Activated naive CD4-positive, alpha-beta T cell treated with anti-CD3 and anti-CD28 coated beads, Interleukin-2, amount 50 U/mL, for 72 hours (primary cell): ENCODE measurements at regions not wholly inside any gene's neighbourhood (a gene's known extent, or its start where the extent isn't known, plus 50 kb on each side); places are given as distances from the start of the nearest gene placed in this dataset.

ENCODE experiments used
- ATAC-seq, 2 donors: fragments of 150-1000 bp; cut with Tn5 transposase; 2 replicates each; pipeline ENCODE4 v1.10.0; 2021; ENCODE audit warnings: mild to moderate bottlenecking in 2 of 2, moderate library complexity in 2 of 2
- DNase-seq, 2 donors: peaks; one replicate each; pipeline ENCODE4 v3.0.0; 2021 to 2022; ENCODE audit warnings: low spot score in 2 of 2
- H3K27ac Mint-ChIP-seq, 2 donors: one replicate each; pipeline ENCODE4 v1.8.0; 2022; ENCODE audit warnings: mild to moderate bottlenecking in 2 of 2, mixed read lengths in 2 of 2
- H3K36me3 Mint-ChIP-seq, 2 donors: one replicate each; pipeline ENCODE4 v1.8.0; 2022; ENCODE audit warnings: mixed read lengths in 2 of 2
- H3K9me3 Mint-ChIP-seq, 2 donors: one replicate each; pipeline ENCODE4 v1.8.0; 2022; ENCODE audit warnings: mixed read lengths in 2 of 2

GRCh38 chr13:53822136-53822535 lies 793.5 kb downstream of the OLFM4 start:
- ATAC-seq (no peak), DNase-seq (no peak)
- Mint-ChIP-seq H3K36me3 (no peaks in the 10 kb centered on the region), H3K27ac (no peak overlapping the region), H3K9me3 (peaks cover 5 to 6% of the 10 kb centered on the region in 2 donors)

GRCh38 chr13:53839461-53839860 lies 810.8 kb downstream of the OLFM4 start:
- ATAC-seq (no peak), DNase-seq (no peak)
- Mint-ChIP-seq H3K36me3 (no peaks in the 10 kb centered on the region), H3K9me3 (peaks cover 15 to 19% of the 10 kb centered on the region in 2 donors), H3K27ac (no peak overlapping the region)

- ATAC-seq (no peak), DNase-seq (no peak)
- Mint-ChIP-seq H3K36me3 (no peaks in the 10 kb centered on the region), H3K27ac (no peak overlapping the region), H3K9me3 (peaks cover 18% of the 10 kb centered on the region in 2 donors)
Measured at GRCh38 chr13:53844473-53845146, 816.0 kb downstream of the OLFM4 start.

GRCh38 chr13:53847502-53847901 lies 818.9 kb downstream of the OLFM4 start:
- DNase-seq (no peak), ATAC-seq (no peak)
- peaks cover 22 to 27% of the 10 kb centered on the region in 2 donors for H3K9me3 Mint-ChIP-seq
- no peak overlapping the region for H3K27ac Mint-ChIP-seq
- no peaks in the 10 kb centered on the region for H3K36me3 Mint-ChIP-seq

- Mint-ChIP-seq H3K9me3 (peaks cover 18 to 22% of the 10 kb centered on the region in 2 donors), H3K27ac (no peak overlapping the region), H3K36me3 (no peaks in the 10 kb centered on the region)
- DNase-seq (no peak), ATAC-seq (no peak)
Measured at GRCh38 chr13:53848366-53848961, 819.9 kb downstream of the OLFM4 start.

- no peak overlapping the region for H3K27ac Mint-ChIP-seq
- ATAC-seq (no peak), DNase-seq (no peak)
- peaks cover 26 to 34% of the 10 kb centered on the region in 2 donors for H3K9me3 Mint-ChIP-seq
- no peaks in the 10 kb centered on the region for H3K36me3 Mint-ChIP-seq
Measured at GRCh38 chr13:53854321-53854720, 825.7 kb downstream of the OLFM4 start.

GRCh38 chr13:53856573-53857195 lies 828.1 kb downstream of the OLFM4 start:
- no peak for ATAC-seq
- Mint-ChIP-seq H3K27ac (no peak overlapping the region), H3K9me3 (peaks cover 15 to 31% of the 10 kb centered on the region in 2 donors), H3K36me3 (no peaks in the 10 kb centered on the region)
- no peak for DNase-seq

GRCh38 chr13:53863520-53863919 lies 834.9 kb downstream of the OLFM4 start:
- peaks cover 9 to 14% of the 10 kb centered on the region in 2 donors for H3K9me3 Mint-ChIP-seq
- ATAC-seq: no peak
- H3K36me3 Mint-ChIP-seq: no peaks in the 10 kb centered on the region
- DNase-seq: no peak
- no peak overlapping the region for H3K27ac Mint-ChIP-seq

- DNase-seq (no peak), ATAC-seq (no peak)
- H3K36me3 Mint-ChIP-seq: no peaks in the 10 kb centered on the region
- no peak overlapping the region for H3K27ac Mint-ChIP-seq
- peaks cover 6 to 8% of the 10 kb centered on the region in 2 donors for H3K9me3 Mint-ChIP-seq
Measured at GRCh38 chr13:53873558-53873957, 844.9 kb downstream of the OLFM4 start.

- ATAC-seq (no peak), DNase-seq (no peak)
- Mint-ChIP-seq H3K36me3 (no peaks in the 10 kb centered on the region), H3K9me3 (peaks cover 9 to 12% of the 10 kb centered on the region in 2 donors), H3K27ac (no peak overlapping the region)
Measured at GRCh38 chr13:53878861-53879260, 850.2 kb downstream of the OLFM4 start.

GRCh38 chr13:53885997-53886396 lies 857.4 kb downstream of the OLFM4 start:
- DNase-seq (no peak), ATAC-seq (no peak)
- Mint-ChIP-seq H3K9me3 (peaks cover 5 to 12% of the 10 kb centered on the region in 2 donors), H3K36me3 (no peaks in the 10 kb centered on the region), H3K27ac (no peak overlapping the region)

GRCh38 chr13:53890696-53891095 lies 862.1 kb downstream of the OLFM4 start:
- H3K36me3 Mint-ChIP-seq: no peaks in the 10 kb centered on the region
- ATAC-seq: no peak
- H3K27ac Mint-ChIP-seq: no peak overlapping the region
- H3K9me3 Mint-ChIP-seq: peaks cover 0 to 15% of the 10 kb centered on the region in 2 donors
- DNase-seq: no peak

GRCh38 chr13:53901593-53901992 lies 873.0 kb downstream of the OLFM4 start:
- DNase-seq (no peak), ATAC-seq (no peak)
- Mint-ChIP-seq H3K27ac (no peak overlapping the region), H3K36me3 (no peaks in the 10 kb centered on the region), H3K9me3 (peaks cover 17 to 25% of the 10 kb centered on the region in 2 donors)

- Mint-ChIP-seq H3K9me3 (peaks cover 5 to 17% of the 10 kb centered on the region in 2 donors), H3K36me3 (no peaks in the 10 kb centered on the region), H3K27ac (no peak overlapping the region)
- ATAC-seq (no peak), DNase-seq (no peak)
Measured at GRCh38 chr13:53907891-53908290, 879.3 kb downstream of the OLFM4 start.

- ATAC-seq (no peak), DNase-seq (no peak)
- H3K9me3 Mint-ChIP-seq: peaks cover 24 to 27% of the 10 kb centered on the region in 2 donors
- H3K36me3 Mint-ChIP-seq: no peaks in the 10 kb centered on the region
- H3K27ac Mint-ChIP-seq: no peak overlapping the region
Measured at GRCh38 chr13:53920916-53921315, 892.3 kb downstream of the OLFM4 start.

- peaks cover 24 to 27% of the 10 kb centered on the region in 2 donors for H3K9me3 Mint-ChIP-seq
- DNase-seq (no peak), ATAC-seq (no peak)
- H3K27ac Mint-ChIP-seq: no peak overlapping the region
- H3K36me3 Mint-ChIP-seq: no peaks in the 10 kb centered on the region
Measured at GRCh38 chr13:53921473-53921872, 892.9 kb downstream of the OLFM4 start.

- Mint-ChIP-seq H3K9me3 (peaks cover 9 to 15% of the 10 kb centered on the region in 2 donors), H3K27ac (no peak overlapping the region), H3K36me3 (no peaks in the 10 kb centered on the region)
- DNase-seq (no peak), ATAC-seq (no peak)
Measured at GRCh38 chr13:53941588-53942190, 913.1 kb downstream of the OLFM4 start.
